ENCODE measurements at regions not wholly inside any gene's neighbourhood (a gene's known extent, or its start where the extent isn't known, plus 50 kb on each side); places are given as distances from the start of the nearest gene placed in this dataset.

DNA sequence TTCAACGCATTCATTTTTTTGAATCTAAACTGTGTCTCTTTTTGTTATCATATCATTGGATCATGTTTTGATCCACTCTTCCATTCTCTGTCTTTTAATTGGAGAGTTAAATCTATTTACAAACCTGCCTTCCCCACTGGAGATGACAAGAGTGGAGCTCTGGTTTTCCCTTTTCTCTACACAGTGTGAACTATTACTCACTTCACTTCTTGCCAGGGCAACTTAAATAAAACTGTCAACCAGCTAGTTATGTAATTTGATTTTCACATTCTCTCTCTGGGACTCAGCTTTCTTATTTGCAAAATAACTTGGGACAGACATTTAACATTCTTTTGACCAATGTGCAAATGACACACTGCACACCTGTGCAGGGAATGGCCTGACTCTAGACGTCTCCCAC, 230.8 kb upstream of the CST7 start:
- no peak for DNase-seq

DNA sequence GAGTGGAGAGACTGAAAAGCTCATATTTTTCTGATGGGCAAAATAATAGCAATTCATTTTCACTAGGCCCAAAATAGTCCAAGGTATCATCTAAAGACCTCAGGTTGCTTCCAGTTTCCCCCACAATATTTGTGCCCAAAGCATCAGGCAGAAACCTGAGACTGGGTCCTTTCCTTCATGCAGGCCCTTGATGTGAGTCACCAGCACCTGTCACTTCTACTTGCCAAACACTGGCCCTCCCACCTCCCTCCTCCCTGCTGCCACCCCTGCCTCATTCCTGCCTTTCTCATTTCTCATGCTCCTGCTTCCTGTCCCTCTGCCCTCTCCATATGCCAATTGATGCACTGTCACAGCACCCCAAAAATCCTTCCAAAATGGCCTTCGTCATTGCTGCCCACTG, 230.4 kb upstream of the CST7 start:
- no peak for DNase-seq

DNA sequence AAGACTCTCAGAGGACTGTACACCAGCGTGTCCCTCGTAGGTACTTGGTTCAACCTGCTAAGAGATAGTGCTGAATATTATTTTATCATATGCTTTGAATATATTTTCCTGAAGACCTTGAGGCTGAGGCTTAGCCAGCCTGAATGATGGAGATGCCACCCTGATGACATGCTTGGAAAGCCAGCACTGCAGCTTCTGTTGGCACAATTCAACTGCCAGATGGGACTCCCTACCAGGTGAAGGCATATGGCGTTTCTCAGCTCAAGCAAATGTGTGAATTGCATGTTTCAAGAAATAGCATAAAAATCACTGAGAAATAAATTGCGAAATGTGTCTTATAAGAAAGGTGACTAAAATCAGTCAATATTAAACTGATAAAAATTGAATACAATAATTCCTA, 228.1 kb upstream of the CST7 start:
- no peak for DNase-seq

DNA sequence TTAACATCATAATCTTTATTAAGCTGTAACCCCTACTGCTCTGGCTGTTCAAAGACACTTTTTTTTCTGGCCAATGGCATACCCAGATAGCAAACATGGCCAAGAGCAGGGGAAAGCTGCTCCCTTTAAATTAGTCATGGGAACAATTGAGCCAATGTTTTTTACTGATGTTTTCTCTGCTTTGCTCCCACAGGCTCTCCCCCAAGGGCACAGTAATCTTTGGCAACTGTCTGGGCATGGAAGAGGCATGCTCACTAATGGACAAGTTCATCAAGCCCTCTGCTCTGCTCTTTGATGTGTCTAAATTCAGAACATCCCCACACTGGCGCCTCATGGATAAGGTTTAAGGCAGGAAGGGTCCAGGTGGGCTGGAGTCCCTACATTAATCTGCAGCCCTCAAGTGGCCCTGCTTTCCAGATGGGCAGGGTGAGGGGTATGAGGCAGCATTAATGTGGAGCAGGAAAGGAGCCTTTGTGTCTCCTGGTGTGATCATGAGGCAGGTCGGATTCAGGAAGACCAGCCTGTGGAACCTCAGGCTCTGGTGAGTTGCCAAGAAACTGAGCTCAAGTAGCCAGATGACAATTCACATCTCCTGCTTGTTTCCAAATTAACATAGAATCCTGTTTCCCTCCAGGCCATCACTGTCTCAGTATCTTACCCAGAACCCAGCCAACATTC, 227.0 kb upstream of the CST7 start:
- DNase-seq, result no peak

DNA sequence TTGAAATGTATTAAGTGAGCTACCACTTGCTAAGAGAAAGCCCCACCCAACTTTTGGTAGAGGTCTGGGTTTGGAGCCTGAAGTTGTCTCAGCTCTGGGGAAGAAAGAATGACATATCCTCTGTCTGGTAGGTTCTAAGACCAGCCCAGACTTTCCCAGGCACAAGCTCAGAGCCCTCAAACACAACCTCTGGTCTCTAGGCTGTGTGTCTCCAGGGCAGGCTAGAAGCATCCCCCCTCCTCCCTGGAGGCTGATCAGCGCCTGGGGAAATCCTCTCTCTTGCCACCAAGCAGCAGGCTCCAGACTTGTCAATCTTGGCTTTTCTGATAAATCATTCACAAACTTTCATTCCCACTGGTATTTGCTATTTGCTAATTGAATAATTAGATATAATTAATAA, 226.5 kb upstream of the CST7 start:
- DNase-seq, result no peak

DNA sequence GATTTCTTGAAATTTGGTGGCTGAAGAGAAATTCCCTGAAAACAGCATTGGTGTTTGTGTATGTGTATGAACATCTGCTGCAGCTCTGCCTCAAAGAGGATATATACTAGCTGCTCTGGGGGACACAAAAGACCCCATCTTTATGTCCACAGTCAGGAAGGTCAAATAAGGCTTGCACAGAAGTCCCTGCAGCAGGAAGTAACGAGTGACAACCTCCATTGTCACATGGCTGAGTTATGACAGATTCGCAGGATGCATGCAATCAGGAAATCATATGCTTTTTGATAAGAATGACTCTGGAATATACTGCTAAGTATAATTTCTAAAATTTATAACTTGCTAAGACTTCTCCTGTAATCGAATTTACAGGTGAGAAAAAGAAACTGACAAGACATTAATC, 225.9 kb upstream of the CST7 start:
- no peak for DNase-seq

DNA sequence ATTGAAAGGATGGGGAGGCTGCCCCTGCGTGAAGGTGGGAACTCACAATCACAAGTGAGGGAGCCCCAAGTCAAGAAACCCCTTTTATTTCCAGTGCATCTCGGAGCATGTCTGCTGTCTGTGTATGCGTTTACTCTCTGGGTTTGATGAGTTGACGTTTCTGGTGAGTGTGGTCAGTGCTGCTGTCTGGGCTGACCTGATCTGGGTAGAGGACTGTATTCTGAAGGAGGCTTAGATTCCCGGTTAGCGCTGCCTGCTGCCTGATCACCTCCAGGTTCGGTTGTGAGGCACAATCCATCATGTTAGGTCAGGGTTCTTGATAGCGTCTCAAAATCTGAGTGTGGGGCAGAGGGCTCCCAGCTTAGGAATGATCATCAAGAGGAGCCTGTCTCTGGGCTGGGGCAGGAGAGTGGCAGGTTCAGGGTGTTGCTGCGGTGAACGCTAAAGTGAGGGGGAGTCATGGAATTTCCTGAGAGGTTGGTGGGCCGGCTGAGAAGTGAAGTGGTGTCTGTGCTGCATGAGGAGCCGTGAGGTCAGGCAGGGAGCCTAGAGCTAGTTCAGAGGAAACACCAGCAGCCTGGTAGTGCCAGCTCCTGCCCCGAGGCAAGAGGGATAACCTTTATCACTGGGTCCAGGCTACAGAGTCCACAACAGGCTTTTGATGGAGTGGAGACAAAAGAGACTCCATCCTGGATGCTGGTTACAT, 225.3 kb upstream of the CST7 start:
- DNase-seq, result no peak

DNA sequence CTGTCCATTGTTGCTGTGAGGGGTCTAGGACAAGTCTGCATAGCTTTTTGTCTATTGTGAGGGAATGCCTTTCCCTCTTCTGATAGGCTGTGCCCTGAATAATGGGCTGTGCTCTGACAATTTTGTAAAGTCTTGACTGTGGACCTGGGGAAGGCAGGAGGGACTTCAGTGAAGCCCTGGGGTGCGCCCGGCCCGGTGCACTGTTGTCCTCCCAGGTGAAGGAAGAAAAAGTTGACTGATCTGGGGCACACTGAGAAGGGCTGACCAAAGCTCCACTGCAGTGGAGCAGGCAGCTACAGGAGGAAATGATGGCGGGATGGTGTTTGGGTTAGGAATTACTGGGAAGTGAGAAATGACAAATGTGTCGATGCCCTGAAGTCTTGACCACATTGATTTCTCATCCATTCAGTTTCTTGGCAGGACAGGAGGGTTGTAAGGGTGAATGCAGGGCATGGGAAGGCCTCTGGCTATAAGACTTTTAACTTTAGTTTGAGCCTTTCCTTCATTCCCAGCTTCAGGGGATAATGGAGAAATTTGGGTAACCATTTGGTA, 224.0 kb upstream of the CST7 start:
- no peak for DNase-seq

DNA sequence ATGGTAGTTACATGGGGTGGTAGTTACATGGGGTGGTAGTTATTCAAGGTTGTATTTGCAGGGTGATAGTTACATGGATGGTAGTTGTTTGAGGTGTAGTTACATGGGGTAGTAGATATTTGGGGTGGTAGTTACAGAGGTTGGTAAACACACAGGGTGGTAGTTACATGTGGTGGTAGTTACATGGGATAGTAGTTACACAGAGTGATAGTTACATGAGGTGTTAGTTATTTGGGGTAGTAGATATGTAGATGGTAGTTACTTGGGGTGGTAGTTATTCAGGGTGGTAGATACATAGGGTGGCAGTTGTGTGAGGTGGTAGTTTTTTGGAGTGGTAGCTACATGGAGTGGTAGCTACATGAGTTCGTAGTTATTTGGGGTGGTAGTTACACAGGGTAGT, 221.3 kb upstream of the CST7 start:
- no peak for DNase-seq

DNA sequence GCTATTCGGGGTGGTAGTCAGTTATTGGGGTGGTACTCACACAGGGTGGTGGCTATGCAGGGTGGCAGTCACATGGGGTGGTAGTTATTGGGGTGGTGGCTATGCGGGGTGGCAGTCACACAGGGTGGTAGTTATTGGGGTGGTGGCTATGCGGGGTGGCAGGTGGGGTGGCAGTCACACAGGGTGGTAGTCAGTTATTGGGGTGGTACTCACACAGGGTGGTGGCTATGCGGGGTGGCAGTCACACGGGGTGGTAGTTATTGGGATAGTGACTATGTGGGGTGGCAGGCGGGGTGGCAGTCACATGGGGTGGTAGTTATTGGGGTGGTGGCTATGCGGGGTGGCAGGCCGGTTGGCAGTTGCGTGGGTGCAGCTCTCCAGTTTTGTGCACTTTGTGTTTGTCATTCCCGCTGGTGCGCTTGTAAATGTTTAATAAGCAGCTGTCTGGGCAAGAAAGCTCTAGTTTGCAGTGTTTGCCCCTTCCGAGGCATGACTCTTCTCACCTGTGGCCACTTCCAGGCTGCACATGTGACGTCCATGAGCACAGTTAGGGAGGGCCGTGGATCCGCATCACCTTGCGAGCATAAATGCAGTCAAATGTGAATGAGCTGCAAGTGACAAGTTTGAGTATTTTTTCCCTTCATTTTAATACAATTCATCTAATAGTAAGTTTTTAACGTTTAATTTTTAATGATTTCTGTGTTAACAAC, 219.0 kb upstream of the CST7 start:
- DNase-seq, result no peak

DNA sequence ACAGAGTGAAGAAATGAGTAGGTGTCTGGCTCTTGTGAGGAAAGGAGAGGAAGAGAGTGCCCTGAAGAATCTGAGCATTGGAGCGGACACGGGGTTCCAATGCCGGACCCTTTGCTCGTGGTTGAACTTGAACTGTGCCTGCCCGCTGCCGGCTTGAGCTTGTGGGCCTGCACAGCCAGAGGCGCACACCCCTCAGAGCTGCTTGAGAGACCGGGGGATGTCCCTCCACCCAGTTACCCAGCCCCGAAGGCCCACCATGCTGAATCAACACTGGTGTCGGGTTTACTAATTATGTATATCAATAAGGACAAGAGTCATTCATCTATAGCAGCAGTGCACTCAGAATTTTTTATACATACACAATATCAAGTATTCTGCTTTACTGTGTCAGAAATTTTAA, 218.3 kb upstream of the CST7 start:
- no peak for DNase-seq

DNA sequence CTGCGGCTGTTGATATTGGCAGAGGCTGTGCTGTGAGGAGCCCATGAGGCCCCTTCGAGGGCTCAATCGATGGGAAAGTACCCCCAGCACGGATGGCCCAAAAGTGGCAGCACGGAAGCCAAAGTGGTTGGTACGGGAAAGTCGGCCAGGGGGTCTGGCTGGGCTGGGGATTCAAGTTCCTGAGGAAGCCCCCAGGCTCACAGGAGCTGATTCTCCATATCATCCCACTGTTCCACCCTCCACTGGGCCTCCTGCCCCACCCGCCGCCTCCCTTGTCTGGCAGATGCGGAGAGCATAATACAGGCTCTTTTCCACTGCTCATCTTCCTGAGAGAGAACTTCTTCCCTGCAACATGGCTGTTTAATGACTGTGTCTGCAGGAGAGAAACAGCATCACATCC, 217.8 kb upstream of the CST7 start:
- no peak for DNase-seq

DNA sequence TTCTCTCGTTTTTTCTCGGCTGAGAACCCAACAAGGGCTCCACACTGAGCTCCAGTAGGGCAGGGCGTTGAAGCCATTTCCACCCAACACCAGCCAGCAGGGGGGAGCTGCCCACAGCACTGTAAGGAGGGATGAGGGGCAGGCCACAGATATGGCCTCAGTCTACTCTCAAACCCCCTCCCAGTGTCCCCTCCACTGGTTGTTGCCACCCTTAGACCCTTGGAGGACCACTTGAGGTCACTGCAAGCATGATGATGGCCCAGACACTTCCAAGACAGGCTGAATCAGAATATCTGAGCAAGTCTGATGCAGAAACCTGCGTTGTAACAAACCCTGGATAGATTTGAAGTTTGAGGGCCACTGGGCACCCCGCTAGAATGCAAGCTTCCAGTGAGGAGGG, 217.0 kb upstream of the CST7 start:
- DNase-seq, result no peak

DNA sequence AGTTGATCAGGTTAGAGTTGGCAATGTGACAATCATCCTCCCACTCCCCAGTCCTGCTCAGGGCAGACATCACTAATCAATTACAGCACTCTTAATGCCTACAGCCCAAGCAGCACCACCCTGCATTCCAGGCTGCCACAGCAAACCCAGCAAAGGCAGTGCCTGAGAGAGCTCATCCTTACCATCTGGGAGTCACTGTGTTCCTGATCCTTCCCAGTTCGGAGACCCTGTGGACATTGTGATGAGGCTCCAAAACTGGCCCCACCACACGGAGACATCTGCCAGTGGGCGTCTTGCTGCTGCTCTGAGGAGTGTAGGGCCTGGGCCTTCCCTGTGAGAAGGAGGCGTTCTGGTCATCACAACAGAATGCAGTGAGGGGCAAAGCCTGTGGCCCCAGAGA, 216.5 kb upstream of the CST7 start:
- no peak for DNase-seq

DNA sequence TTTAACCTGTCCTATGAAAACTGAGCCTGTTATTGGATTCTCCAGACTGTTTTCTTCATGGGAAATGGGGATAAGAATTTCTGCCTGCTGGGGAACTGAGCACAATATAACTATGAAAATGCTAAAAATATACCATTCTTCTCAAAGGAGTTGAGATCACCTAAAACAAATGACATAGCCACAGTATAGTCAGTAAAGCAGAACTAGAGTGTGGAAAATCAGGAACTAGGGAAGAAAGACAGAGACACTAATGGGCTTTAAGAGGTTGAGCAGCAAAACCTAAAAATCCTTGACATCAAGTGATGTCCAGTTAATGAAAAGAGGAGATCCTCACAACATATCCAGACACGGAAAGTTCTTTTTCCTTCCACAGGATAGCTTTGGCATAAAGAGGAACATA, 215.7 kb upstream of the CST7 start:
- DNase-seq, result no peak

DNA sequence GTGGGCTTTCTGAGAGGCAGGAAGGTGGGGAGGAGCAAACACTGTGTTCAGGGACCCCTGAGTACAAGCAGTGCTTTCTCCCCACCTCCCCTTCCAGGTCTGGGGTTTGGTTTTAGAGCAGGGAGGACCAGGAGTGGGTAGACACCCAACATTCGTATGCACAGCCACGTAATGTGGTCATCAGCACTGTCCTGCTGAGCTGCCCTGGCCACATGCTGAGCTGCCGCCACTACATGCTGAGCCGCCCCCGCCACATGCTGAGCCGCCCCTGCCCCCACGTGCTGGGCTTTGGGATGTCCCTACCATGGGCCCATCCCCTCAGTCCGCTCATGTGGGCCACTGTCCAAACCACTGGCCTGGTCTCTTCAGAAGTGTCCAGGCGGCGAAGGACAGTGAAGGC, 214.9 kb upstream of the CST7 start:
- DNase-seq, result no peak

DNA sequence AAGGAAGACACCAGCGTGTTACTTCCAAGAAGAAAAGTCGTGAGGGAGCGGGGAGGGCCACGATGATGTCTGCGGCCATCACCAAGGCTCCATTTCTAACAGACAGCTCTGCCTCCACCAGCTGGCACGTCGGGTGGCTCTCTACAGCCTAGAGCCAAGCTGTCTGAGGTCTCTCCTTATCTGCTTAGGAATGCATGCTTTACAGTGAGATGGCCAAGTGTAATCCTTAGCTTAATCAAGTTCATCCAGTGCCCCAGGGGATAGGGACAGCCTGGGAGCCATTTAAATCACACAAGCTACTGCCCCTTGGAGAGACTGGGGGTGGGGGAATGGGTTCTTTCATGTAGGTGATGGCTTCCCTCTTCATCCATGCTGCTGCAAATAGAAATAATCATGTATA, 213.8 kb upstream of the CST7 start:
- DNase-seq, result no peak

DNA sequence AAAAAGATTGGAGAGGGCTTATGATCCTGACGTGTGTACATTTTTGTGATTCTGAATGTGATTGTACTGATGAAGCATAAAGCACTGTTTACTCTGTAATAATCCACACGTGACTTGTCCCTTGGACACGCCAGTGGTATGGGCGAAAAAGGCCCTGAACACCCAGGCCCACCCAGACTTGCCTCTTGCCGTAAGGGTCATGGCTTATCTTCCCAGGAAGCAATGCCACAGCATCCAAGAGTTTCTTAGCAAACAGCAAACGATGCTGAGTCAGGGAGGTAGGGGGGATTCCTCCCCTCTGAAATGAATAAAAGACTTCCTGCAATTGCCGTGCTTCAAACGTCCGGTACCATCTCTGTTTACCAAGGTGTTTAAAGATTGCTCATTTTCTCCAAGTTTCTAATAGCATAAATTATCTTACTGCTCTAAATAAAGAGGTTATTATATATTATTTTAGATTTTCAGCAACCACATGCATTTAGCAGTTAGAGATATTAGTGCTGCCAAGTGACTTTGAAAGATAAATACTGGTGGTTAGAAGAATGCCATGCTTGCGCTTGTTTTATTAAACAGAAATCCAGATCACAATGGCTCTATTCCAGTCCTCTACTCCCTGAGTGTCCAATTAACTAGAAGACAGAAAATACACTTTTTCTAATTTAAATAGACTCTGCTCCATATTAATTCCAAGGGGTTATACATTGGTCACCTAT, 212.8 kb upstream of the CST7 start:
- DNase-seq, result no peak

DNA sequence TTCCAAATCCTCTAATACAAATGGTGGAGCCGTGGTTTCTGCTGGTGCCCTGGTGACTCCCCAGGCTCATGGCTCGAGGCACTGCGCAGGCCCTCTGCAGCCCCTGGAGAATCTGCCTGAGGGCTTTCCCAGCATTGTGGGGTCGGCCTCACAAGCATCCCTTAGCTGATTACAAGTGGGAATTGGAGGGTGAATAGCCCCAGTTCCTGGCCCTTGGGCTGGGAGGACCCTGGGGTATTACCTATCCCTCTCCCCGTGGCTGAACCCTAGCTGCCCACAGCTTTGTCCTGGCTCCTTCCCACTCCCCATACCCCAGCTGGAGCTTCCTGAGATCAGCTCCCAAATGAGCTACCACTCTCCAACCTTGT, 212.2 kb upstream of the CST7 start:
- no peak for DNase-seq

DNA sequence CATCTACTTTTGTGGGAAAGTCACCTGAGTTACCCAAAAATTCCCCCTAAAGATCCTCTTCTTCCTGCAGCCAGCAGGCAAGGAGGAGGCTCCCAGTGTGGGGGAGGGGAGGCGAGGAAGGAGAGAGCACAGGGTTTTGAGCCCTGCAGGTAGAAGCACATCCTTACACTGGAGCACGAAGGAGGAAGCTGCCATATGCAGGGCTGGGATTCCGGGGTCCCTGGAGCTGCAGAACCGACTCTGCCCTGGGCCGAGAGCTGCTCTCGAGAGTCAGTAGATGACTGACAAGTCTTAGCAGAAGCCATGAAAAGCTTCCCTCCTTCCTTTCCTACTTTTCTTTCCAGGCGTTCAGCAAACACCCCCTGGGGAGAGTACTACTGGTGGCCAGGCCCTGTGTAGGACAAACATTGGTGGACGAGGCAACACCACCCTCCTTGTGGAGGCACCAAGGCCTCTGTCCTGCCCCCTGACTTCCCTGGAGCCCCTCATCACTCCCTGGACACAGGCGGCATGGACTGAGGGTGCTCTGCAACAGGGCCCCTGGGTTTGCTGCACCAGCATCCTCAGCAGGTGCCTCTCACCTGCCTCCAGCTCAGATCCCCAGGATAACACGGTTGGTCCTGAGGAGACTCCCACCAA, 211.7 kb upstream of the CST7 start:
- no peak for DNase-seq

DNA sequence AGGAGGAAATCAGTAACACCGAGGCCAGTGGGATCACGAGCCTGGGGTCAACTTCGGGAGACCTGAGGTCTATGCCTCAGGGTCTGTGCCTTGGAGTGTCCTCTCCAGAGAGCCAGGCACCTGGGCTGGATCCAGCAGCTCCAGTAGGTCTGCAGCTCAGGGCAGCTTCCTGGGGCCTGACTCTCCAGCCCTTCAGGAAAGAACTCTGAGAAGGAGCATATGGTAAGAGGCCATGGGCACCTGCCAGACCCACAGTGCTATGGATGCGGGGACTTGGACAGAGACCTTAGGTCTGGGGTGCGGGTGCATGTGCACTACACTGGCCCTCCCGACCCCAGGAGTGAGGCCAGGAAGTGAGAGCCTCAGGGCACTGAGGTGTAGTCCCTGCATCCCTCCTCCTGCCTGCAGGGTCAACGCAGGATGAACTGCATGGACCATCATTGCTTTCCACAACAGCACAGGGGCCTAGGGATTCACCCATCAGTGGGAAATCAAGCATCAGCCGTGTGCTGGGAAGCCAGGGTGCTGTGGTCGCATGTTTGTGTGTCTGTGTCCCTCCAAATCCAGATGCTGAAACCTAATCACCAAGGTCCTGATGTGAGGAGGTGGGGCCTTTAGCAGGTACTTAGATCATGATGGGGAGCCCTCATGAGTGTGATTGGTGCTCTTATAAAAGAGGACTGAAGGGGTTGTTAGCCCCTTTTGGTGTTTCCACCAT, 210.9 kb upstream of the CST7 start:
- DNase-seq, result no peak

DNA sequence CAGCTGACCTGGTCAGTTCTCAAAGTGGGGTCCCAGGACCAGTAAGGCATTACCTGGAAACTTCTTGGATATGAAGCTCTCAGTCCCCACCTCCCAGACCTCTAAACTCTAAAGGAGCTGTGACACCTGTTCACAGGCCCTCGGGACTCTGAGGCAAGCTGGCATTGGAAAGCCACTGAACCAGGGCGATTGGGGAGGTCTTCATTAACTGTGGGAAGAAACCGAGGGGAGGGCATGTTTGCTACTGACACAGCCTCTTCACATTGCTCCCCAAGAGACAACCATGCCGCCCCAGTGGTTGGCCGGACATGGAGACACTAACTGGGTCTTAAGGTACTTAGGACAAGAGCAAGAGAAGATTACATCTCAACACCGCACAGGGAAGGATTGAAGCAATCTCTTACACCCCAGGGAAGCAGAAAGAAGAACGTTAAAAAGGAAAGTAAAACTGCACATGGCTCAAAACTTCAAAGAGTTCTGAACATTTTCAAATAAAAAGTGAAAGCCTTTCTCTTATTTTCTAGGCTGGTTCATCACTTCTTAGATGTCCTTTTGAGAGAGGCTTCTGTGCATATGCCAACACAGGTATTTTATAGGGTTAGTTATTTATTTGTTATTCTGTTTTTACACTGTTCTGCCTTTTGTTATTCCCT, 210.0 kb upstream of the CST7 start:
- no peak for DNase-seq

Data from NCI-H1436 (cell line).